Activated naive CD8-positive, alpha-beta T cell treated with anti-CD3 and anti-CD28 coated beads, Interleukin-2, amount 10 ng/mL, durations not matched to agents 7 days and 5 days (primary cell): ENCODE measurements at regions not wholly inside any gene's neighbourhood (a gene's known extent, or its start where the extent isn't known, plus 50 kb on each side); places are given as distances from the start of the nearest gene placed in this dataset.
"Not testable (repeated sequence)": the region's sequence is repeated elsewhere in the genome, so short reads cannot be mapped to it uniquely, and the experiment has no call there.

Experiments
- ATAC-seq: fragments of 150-1000 bp; cut with Tn5 transposase; one replicate; pipeline ENCODE4 v1.10.0; 2021; ENCODE audit warnings: low read depth, moderate library complexity
- POLR2A ChIA-PET: fragments of 350-600 bp; sonication (Branson Sonifier 250); formaldehyde crosslinking; loops from one replicate; lab custom pipeline; 2021; ENCODE audit warnings: antibody characterized with exemption; lab: Charles Lee
- DNase-seq: peaks from one replicate; pipeline ENCODE4 v3.0.0; 2021
- H3K27ac Mint-ChIP-seq: one replicate; pipeline ENCODE4 v1.8.0; 2022; ENCODE audit warnings: mild to moderate bottlenecking, mixed read lengths
- H3K27me3 Mint-ChIP-seq: one replicate; pipeline ENCODE4 v1.8.0; 2022; ENCODE audit warnings: mild to moderate bottlenecking, moderate library complexity, mixed read lengths
- H3K36me3 Mint-ChIP-seq: one replicate; pipeline ENCODE4 v1.8.0; 2021; ENCODE audit warnings: mild to moderate bottlenecking, mixed read lengths
- H3K4me1 Mint-ChIP-seq: one replicate; pipeline ENCODE4 v1.8.0; 2021; ENCODE audit warnings: mixed read lengths
- H3K4me3 Mint-ChIP-seq: one replicate; pipeline ENCODE4 v1.8.0; 2022; ENCODE audit warnings: mild to moderate bottlenecking, moderate library complexity, mixed read lengths
- H3K9me3 Mint-ChIP-seq: one replicate; pipeline ENCODE4 v1.8.0; 2021; ENCODE audit warnings: mixed read lengths

DNA sequence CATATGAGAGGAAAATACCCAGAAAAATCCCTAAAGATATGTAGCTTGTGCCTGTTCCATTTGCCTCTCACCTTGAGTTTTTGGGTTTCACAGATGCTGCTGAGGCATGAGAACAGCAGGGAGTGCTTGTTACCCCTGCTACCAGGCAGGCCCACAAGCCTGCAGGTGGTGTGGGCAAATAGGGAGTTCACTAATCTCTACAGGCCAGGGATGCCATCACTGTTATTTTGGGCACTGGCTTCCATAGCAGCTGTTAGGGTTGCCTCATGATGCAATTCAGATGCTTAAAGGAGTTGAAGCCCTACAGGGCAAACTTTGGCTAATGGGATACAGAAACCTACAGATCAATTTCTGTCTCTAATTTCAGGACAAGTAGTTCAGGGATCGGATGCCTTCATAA, 873.5 kb downstream of the OTOL1 start:
- Mint-ChIP-seq H3K27me3 (no peaks in the 10 kb centered on the region), H3K27ac (no peak overlapping the region), H3K36me3 (no peaks in the 10 kb centered on the region), H3K4me3 (no peak overlapping the region), H3K4me1 (no peaks in the 10 kb centered on the region), H3K9me3 (peaks cover 3% of the 10 kb centered on the region)
- POLR2A ChIA-PET, result no interaction called here
- DNase-seq (no peak), ATAC-seq (no peak)

DNA sequence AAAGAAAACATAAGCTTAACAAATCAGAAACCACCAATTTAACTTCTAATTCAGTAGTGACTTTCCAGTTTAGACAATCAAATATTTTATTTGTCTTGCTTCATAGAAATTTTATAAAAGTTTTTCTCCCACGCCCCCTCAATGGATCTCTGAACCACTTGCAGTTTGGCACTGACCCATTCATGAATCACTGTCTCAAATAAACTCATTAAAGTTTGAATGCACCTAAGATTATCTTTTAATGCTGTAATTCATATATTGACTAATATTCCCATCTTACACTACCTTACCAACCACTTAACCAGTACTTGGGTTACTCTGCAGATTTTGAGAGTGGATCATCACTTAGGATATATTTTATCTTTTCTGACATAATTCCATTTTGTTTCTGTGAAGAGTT, 880.2 kb downstream of the OTOL1 start:
- POLR2A ChIA-PET, result no interaction called here
- no peak overlapping the region for H3K4me3 Mint-ChIP-seq
- no peak for DNase-seq
- no peaks in the 10 kb centered on the region for H3K27me3 Mint-ChIP-seq
- H3K27ac Mint-ChIP-seq, result no peak overlapping the region
- ATAC-seq, result no peak
- no peaks in the 10 kb centered on the region for H3K4me1 Mint-ChIP-seq
- no peaks in the 10 kb centered on the region for H3K36me3 Mint-ChIP-seq
- H3K9me3 Mint-ChIP-seq, result no peaks in the 10 kb centered on the region

DNA sequence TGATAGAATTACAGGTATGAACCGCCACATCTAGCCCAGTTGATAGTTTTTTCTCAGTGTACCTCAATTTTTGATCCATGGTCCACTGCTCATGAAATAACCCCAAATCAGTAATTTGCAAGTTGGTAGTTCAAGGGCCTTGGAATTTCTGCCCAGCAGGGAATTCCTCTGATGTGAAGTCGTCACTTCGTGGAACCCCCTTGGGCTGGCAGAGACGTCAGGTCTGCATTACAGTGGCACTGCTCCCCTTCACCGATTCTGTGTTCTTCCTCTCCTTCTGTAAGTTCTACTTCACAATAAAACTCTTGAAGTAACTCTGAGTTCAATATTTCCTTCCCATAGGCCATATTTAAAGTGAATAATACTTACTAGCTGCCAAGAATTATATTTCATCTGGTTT, 881.0 kb downstream of the OTOL1 start:
- Mint-ChIP-seq H3K9me3 (no peaks in the 10 kb centered on the region), H3K4me1 (no peaks in the 10 kb centered on the region), H3K27ac (no peak overlapping the region), H3K27me3 (no peaks in the 10 kb centered on the region), H3K36me3 (no peaks in the 10 kb centered on the region), H3K4me3 (no peak overlapping the region)
- POLR2A ChIA-PET, result no interaction called here
- no peak for DNase-seq
- no peak for ATAC-seq

DNA sequence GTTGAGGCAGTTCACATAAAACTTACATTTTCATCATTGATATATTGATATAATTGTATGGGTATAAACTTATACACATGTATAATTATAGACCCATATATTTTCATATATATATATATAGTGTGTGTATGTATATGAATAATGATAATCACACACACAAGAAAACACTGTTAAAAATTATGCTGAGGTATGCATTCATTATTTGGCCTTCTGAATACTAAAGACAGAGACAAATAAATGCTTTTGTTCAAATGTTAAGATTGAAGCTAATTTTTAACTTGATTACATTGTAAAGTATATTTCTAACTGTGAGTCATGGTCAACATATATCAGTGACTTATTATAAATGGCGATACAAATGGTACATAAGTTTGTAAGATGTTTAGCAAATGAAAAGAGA, 888.8 kb downstream of the OTOL1 start:
- H3K4me3 Mint-ChIP-seq, result no peak overlapping the region
- no peaks in the 10 kb centered on the region for H3K36me3 Mint-ChIP-seq
- H3K4me1 Mint-ChIP-seq, result no peaks in the 10 kb centered on the region
- ATAC-seq (no peak), DNase-seq (no peak)
- POLR2A ChIA-PET, result no interaction called here
- H3K9me3 Mint-ChIP-seq, result peaks cover 1% of the 10 kb centered on the region
- H3K27me3 Mint-ChIP-seq, result no peaks in the 10 kb centered on the region
- H3K27ac Mint-ChIP-seq, result no peak overlapping the region

DNA sequence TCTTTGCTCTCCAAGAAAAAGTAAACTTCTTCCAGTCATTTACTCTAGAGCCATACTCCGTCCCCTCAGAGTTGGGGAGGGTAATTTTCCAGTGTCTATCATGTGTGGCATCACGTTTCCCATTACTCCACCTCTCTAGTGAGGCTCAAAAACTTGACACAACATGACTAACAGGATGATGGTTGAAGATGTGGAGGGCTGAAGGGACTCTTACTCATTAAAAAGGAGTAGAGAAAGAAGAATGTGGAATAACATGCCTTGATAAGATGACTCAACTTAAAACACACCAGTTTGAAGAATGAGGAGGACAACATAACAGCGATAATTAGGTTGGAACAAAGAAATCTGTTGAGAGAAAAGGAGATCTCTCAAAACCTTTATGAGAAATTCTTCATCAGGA, 894.3 kb downstream of the OTOL1 start:
- Mint-ChIP-seq H3K9me3 (peaks cover 3% of the 10 kb centered on the region), H3K4me1 (no peaks in the 10 kb centered on the region), H3K36me3 (no peaks in the 10 kb centered on the region), H3K4me3 (no peak overlapping the region), H3K27ac (no peak overlapping the region), H3K27me3 (no peaks in the 10 kb centered on the region)
- POLR2A ChIA-PET, result no interaction called here
- DNase-seq, result no peak
- ATAC-seq, result no peak

DNA sequence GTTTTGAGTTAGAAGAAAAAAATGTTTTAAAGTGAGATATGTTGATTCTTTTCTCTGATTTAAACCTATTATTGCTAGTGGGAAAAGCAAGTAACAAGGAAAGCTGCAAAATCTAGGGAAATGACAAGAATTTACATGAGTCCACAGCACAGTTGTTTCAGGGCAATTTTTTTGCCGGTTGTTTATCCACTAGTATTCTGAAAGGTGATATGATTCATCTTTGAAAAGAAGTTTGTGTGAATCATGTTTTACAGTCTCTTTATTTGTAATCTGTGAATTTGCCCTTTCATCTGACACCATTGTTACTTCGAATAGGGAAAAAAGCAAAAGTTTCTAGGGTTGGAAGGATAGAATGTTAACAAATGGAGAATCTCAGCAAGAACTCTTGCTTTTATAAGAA, 894.7 kb downstream of the OTOL1 start:
- POLR2A ChIA-PET, result no interaction called here
- Mint-ChIP-seq H3K27ac (no peak overlapping the region), H3K9me3 (peaks cover 3% of the 10 kb centered on the region), H3K36me3 (no peaks in the 10 kb centered on the region), H3K4me1 (no peaks in the 10 kb centered on the region), H3K4me3 (no peak overlapping the region), H3K27me3 (no peaks in the 10 kb centered on the region)
- DNase-seq, result no peak
- no peak for ATAC-seq

DNA sequence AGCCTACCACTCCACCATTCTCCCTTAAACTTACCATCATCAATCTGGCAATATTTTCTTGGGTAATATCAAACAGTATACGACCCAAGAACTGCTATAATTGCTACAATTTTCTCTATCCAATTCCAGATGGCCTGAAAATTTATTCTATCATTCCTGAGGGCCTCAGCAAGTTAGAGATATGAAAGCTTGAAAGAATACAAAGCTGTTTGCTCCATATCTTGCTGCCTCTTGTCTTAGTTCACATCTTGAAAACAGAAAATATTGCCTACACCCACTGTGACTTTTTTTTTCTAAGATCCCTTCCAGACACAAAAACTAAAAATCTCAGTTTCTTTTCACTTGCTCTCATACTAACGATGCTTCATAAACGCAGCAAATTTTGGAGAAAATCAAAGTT, 898.9 kb downstream of the OTOL1 start:
- no peak for DNase-seq
- Mint-ChIP-seq H3K9me3 (peaks cover 5% of the 10 kb centered on the region), H3K36me3 (no peaks in the 10 kb centered on the region), H3K27me3 (no peaks in the 10 kb centered on the region), H3K4me1 (no peaks in the 10 kb centered on the region), H3K27ac (no peak overlapping the region), H3K4me3 (no peak overlapping the region)
- POLR2A ChIA-PET, result no interaction called here
- no peak for ATAC-seq

DNA sequence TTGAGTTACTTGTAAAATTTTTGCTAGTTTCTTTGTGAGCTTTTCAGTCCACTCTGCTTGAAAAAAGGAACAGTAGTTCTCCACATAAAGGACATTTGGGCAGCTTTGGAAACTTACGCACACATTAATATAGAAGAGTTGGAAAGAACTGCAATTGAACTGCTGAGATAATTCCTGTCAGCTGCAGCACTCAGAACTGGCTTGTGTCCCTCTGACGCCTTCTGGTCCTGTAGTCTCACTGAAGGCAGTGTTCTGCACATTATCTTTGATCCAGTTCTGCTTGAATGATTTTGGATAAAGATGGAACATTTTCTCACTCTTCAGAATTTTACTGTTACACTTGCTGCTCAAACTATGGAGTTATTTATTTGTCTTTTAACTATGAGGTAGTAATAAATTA, 901.9 kb downstream of the OTOL1 start:
- POLR2A ChIA-PET, result no interaction called here
- H3K4me3 Mint-ChIP-seq, result no peak overlapping the region
- peaks cover 3% of the 10 kb centered on the region for H3K9me3 Mint-ChIP-seq
- DNase-seq, result no peak
- no peaks in the 10 kb centered on the region for H3K27me3 Mint-ChIP-seq
- no peaks in the 10 kb centered on the region for H3K36me3 Mint-ChIP-seq
- no peaks in the 10 kb centered on the region for H3K4me1 Mint-ChIP-seq
- no peak overlapping the region for H3K27ac Mint-ChIP-seq
- no peak for ATAC-seq

DNA sequence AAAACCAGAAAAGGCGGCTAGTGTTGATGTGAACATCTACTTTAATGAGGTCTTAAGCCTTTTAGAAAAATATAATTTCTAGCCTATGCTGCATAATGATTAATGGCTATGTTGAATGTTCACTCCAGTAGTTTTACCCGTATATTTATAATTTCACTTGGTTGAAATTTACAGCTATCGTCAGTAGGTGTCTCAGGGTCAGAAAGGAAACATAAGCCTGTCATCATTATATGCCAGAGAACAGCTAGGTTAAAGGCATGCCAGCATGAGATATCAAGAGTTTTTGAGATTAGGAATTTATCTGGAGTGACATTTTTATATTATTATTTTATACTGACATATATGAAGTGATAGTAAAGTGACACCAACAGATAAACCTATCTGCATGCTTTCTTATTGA, 904.1 kb downstream of the OTOL1 start:
- DNase-seq, result no peak
- no peak overlapping the region for H3K4me3 Mint-ChIP-seq
- ATAC-seq, result no peak
- peaks cover 6% of the 10 kb centered on the region for H3K9me3 Mint-ChIP-seq
- no peaks in the 10 kb centered on the region for H3K36me3 Mint-ChIP-seq
- H3K4me1 Mint-ChIP-seq, result no peaks in the 10 kb centered on the region
- POLR2A ChIA-PET, result no interaction called here
- H3K27ac Mint-ChIP-seq, result no peak overlapping the region
- no peaks in the 10 kb centered on the region for H3K27me3 Mint-ChIP-seq

DNA sequence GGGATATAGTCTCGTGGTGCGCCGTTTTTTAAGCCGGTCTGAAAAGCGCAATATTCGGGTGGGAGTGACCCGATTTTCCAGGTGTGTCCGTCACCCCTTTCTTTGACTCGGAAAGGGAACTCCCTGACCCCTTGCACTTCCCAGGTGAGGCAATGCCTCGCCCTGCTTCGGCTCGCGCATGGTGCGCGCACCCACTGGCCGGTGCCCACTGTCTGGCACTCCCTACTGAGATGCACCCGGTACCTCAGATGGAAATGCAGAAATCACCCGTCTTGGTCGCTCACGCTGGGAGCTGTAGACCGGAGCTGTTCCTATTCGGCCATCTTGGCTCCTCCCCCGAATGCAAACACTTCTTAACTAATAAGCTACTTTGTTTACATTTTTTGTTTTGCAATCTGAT, 914.9 kb downstream of the OTOL1 start:
- H3K36me3 Mint-ChIP-seq, H3K27me3 Mint-ChIP-seq, H3K9me3 Mint-ChIP-seq, DNase-seq, ATAC-seq, H3K4me1 Mint-ChIP-seq, H3K27ac Mint-ChIP-seq, H3K4me3 Mint-ChIP-seq, POLR2A ChIA-PET: not testable (repeated sequence)

DNA sequence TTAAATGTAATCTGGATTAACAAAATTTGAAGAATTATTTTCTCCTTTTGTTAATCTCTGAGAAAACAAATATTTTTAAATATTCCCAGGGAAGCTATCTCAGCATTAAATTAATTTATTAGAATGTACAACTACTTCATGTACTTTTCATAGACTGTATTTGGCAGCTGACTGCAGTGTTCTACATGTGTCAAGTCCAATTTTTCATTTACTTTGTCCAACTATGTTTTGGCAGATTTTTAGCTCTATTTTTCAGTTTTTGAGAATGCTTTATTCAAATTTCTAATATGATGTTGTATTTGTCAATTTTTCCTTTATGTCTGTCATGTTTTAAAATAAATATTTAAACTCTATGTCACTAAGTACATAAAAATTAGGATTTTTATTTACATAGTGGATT, 925.1 kb downstream of the OTOL1 start:
- no peaks in the 10 kb centered on the region for H3K4me1 Mint-ChIP-seq
- no peak overlapping the region for H3K4me3 Mint-ChIP-seq
- H3K36me3 Mint-ChIP-seq, result no peaks in the 10 kb centered on the region
- POLR2A ChIA-PET, result no interaction called here
- no peaks in the 10 kb centered on the region for H3K9me3 Mint-ChIP-seq
- DNase-seq (no peak), ATAC-seq (no peak)
- H3K27ac Mint-ChIP-seq, result no peak overlapping the region
- no peaks in the 10 kb centered on the region for H3K27me3 Mint-ChIP-seq

DNA sequence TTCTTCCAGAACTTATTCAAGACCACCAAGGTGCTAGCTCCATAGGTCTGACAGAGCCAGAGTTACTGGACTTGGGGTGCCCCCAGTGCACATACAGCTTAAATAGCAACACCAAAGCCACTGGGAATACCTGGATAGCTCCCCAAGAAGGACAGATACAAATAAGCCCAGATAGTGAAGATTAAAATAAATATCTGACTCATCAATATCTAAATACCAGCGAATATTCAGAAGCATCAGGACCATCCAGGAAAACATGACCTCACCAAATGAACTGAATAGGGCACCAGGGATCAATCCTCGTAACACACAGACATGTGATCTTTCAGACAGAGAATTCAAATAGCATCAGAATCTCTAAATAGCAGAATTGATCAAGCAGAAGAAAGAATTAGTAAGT, 931.6 kb downstream of the OTOL1 start:
- ATAC-seq, result no peak
- H3K9me3 Mint-ChIP-seq, result peaks cover 4% of the 10 kb centered on the region
- DNase-seq, result no peak
- POLR2A ChIA-PET, result no interaction called here
- no peaks in the 10 kb centered on the region for H3K27me3 Mint-ChIP-seq
- H3K4me1 Mint-ChIP-seq, result no peaks in the 10 kb centered on the region
- H3K4me3 Mint-ChIP-seq, result no peak overlapping the region
- no peak overlapping the region for H3K27ac Mint-ChIP-seq
- H3K36me3 Mint-ChIP-seq, result no peaks in the 10 kb centered on the region

DNA sequence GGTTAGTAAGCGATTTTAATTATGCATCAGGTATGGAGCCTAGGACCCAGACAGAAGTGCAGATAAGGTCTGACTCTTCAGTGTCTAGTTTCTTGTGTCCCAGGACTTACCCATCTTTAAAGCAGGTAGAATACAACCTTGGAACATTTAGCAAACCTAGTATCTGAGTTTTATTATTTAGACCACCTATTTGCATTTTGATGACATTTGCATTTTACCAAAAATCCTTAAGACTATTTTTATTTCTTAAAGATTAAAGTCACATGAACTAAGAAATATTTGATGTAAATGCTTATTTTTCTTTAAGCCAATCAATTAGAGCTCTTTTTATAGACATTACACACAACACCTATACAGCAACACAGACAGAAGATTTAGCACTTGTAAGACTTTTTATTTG, 939.1 kb downstream of the OTOL1 start:
- Mint-ChIP-seq H3K27ac (no peak overlapping the region), H3K36me3 (no peaks in the 10 kb centered on the region), H3K4me1 (no peaks in the 10 kb centered on the region), H3K9me3 (peaks cover 3% of the 10 kb centered on the region), H3K4me3 (no peak overlapping the region), H3K27me3 (no peaks in the 10 kb centered on the region)
- POLR2A ChIA-PET, result no interaction called here
- DNase-seq, result no peak
- ATAC-seq, result no peak

DNA sequence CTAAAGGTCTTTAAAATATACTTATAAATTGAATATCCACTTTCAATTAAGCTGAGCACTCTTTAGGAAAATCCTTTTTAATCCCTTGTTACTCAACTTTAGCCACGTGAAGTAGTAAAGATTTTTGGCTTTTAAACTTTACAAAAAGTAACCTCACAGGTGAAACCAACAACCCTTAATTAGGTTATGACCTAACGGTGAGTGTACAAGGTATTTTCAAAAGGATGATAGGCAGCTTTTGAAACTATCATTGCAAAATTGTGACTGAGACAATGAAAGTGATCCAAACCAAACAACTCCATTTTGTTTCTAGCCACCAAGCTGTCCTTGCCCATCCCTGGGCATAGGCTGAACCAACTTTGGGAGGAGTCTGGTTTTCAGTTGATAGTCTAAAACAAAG, 940.2 kb downstream of the OTOL1 start:
- DNase-seq, result no peak
- no peaks in the 10 kb centered on the region for H3K4me1 Mint-ChIP-seq
- peaks cover 2% of the 10 kb centered on the region for H3K9me3 Mint-ChIP-seq
- no peaks in the 10 kb centered on the region for H3K27me3 Mint-ChIP-seq
- no peaks in the 10 kb centered on the region for H3K36me3 Mint-ChIP-seq
- no peak overlapping the region for H3K27ac Mint-ChIP-seq
- no peak for ATAC-seq
- POLR2A ChIA-PET, result no interaction called here
- no peak overlapping the region for H3K4me3 Mint-ChIP-seq

DNA sequence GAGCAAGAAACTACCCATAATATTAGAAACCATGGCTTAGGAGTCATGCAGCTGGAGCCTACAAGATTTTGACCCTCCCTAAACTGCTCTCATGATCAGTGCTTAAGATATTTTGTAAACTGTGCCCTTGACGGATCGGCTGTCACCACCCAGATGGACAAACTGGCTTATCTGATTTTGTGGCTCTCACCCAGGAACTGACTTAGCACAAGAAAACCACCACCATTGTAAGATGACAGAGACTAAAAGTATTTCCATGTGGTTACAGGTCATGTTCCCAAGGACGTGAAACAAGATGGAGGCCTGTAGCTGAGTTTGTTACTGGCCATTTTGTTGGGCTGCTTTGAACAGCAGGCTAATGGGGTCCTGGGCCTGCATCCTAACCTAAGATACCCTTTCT, 940.9 kb downstream of the OTOL1 start:
- H3K4me1 Mint-ChIP-seq, result no peaks in the 10 kb centered on the region
- peaks cover 2% of the 10 kb centered on the region for H3K9me3 Mint-ChIP-seq
- no peaks in the 10 kb centered on the region for H3K36me3 Mint-ChIP-seq
- no peak overlapping the region for H3K27ac Mint-ChIP-seq
- no peak for ATAC-seq
- no peak overlapping the region for H3K4me3 Mint-ChIP-seq
- DNase-seq, result no peak
- POLR2A ChIA-PET, result no interaction called here
- H3K27me3 Mint-ChIP-seq, result no peaks in the 10 kb centered on the region
